GM10266 (cell line): ENCODE measurements at regions not wholly inside any gene's neighbourhood (a gene's known extent, or its start where the extent isn't known, plus 50 kb on each side); places are given as distances from the start of the nearest gene placed in this dataset.
"Not testable (repeated sequence)": the region's sequence is repeated elsewhere in the genome, so short reads cannot be mapped to it uniquely, and the experiment has no call there.

ENCODE experiments used
- DNase-seq: peaks from one replicate; pipeline ENCODE4 v3.0.0; 2012; ENCODE audit errors: extremely low spot score
- TF ChIP-seq, protein P1 (sequence below): IDR thresholded peaks from 2 replicates; pipeline ENCODE4 v1.5.1; 2012; ENCODE audit warnings: mild to moderate bottlenecking, low read depth; ENCODE audit not compliant: control insufficient read depth, insufficient read depth; ENCODE audit errors: missing control alignments

- no peak for DNase-seq
- TF ChIP-seq, protein P1, sequence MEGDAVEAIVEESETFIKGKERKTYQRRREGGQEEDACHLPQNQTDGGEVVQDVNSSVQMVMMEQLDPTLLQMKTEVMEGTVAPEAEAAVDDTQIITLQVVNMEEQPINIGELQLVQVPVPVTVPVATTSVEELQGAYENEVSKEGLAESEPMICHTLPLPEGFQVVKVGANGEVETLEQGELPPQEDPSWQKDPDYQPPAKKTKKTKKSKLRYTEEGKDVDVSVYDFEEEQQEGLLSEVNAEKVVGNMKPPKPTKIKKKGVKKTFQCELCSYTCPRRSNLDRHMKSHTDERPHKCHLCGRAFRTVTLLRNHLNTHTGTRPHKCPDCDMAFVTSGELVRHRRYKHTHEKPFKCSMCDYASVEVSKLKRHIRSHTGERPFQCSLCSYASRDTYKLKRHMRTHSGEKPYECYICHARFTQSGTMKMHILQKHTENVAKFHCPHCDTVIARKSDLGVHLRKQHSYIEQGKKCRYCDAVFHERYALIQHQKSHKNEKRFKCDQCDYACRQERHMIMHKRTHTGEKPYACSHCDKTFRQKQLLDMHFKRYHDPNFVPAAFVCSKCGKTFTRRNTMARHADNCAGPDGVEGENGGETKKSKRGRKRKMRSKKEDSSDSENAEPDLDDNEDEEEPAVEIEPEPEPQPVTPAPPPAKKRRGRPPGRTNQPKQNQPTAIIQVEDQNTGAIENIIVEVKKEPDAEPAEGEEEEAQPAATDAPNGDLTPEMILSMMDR = no peak
Observed at GRCh38 chr12:63008372-63008771, 73.4 kb upstream of the PPM1H start.

DNA sequence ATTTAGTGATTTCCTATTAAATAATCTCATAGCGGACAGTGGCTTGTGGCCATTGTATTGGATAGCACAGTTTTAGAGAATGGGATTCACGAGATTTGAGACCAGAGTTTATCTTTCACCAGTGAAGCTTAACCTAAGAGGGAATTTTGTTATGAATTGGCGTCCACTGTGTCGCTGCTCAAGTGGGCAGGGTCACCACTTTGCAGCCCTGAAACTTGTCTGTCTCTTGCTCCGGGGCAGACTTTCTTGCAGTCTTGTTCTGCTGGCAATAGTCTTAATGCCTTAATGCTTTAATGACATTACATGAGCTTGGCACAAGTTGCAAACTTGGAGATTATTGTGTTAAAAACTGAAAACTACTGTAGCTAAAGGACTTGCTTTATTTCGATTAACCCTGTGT lies 72.8 kb upstream of the PPM1H start:
- no peak for DNase-seq
- TF ChIP-seq, protein P1 = no peak

DNA sequence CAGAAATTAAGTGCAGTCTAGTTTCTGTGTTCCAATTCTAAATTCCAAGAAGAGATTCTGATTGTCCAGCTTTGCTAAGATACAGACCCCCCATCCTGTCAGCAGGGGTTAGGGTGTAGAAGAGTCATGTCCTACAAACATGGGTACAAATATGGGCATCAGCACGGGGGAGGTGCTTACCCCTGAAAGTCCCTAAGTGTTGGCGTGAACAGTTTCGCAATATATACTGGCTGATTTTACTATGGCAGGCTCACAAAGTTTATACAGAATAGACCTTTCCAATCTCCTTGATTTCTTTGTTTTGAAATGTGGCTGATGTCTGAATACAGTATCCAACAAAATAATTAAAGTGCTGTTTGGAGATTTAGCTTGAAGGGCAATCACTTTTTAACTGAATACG lies 71.6 kb upstream of the PPM1H start:
- TF ChIP-seq, protein P1 = no peak
- DNase-seq = no peak

- DNase-seq = no peak
- TF ChIP-seq, protein P1 = no peak
Observed at GRCh38 chr12:63005382-63005781, 70.4 kb upstream of the PPM1H start.

GRCh38 chr12:63003223-63003819 lies 68.4 kb upstream of the PPM1H start:
- TF ChIP-seq, protein P1 = no peak
- DNase-seq = no peak

- DNase-seq = not testable (repeated sequence)
Observed at GRCh38 chr12:63002059-63002458, 67.1 kb upstream of the PPM1H start.

DNA sequence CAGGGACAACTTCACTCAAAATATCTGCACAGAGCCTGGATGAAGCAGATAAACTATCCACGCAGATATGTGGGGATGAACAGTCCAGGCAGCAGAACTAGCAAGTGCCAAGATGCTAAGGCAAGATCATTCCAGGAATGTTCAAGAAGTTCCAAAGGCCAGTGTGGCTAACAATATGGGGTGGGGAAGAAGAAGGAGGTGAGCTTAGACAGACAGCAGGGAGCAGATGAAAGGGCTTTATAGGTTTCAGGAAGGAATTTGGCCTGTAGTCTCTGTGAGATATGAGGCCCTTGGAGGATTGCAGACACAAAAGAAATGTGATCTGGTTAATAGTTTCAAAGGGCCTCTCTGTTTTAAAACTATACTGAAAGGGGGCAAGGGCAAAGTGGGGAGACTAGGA lies 63.5 kb upstream of the PPM1H start:
- TF ChIP-seq, protein P1 = no peak

DNA sequence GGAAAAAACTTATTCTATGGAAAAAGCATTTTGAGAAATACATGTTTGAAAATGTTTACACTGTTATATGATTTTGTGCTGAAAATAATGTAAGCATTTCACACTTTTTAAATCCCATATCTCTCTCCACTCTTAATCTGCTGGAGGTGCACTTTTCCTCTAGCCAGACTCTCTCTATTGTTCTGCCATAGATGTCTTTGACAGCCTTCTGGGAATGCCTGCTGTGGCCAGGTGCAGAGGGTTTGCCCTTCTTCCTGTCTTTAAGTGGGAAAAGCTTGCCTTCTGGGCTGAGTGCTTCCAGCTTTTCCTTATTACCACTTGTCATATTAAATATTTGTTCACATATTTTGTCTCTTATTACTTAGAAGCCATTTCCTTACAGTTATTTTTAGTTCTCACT lies 60.1 kb upstream of the PPM1H start:
- no peak for DNase-seq
- TF ChIP-seq, protein P1 = no peak

More for the DNA sequence above, 63.5 kb upstream of the PPM1H start:
- DNase-seq = no peak
